ENCODE measurements at regions not wholly inside any gene's neighbourhood (a gene's known extent, or its start where the extent isn't known, plus 50 kb on each side); places are given as distances from the start of the nearest gene placed in this dataset.

DNA sequence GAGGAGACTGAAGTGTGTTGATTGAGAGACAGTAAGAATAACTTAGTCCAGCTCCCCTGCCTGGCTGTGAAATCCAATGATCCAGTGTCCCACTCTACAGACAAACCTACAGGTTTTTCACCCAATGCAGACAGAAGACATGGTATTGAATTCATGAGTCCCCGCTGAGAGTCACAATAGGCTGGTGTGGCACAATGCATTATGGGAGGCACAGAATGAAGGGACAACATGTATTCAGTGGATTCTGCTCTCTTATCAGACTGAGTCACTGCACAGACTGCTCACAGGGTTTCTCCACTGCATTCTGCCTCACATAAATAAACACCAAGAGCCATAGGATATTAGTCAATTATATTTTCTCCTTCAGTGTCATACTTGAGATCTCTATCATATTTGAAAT is 55.2 kb upstream of the TOP3B start:
- DNase-seq = peak; percentile 64

DNA sequence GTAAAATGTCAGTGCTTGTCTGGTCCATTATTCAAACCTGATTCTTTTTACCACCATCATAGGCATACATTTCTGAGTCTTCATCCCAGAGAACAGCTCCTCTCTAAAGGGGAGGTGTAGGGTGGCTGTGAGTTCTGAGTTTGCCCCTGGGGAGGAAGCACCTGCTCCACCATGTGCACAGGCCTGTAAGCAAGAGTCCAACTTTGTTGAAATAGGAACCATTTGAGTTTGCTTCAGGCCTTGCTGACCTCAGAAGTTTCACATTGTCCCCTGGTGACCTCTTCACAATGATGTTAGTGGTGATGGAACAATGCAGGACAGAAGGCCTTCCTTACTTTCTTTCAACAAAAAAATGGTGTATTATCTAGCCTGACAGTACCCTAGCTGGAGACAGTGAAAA is 54.6 kb upstream of the TOP3B start:
- no peak for DNase-seq

GRCh38 chr22:22036588-22036987 is 54.0 kb upstream of the TOP3B start:
- no peak for DNase-seq

DNA sequence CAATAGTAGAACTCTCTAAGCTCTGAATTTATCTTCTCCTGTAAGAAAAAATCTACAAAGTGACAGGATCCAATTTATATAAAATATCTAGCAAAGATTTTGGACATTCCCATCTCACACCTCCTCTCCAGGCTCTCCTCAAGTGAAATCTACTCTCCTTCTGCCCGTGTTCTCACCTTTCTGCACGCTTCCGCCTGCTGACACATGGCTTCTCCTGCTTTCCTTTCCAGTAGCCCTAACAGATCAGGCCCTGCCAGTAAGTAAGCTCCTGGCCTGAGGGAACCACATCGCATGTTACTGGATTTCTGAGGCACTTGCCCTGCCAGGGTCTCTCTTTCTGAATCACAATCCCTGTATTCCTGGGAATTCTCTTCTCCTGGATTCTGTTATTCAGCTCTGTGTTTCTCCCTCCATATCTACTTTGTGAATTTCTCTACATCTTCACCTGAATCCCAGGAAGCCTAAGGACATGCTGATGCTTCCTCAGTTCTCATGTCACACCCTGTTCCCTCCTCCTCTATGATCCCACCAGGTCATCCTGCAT is 53.3 kb upstream of the TOP3B start:
- DNase-seq = no peak

DNA sequence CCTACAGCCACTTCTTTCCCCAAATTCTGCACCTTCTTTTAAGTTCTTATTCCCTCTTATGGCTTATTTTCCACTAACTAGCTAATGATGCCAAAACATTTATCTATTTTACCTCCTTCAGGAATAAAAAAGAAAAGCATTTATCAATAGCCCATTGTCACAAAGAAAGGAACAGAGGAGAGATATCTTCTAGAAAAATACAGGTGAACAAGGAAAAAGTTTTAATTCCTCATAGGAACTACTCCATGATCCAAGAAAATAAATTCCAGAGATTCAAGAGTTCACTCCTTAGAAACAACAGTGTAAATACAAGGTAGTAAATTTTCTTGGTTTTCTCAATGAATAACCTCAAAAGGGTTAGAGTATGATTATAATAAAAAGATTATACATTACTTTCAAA is 52.6 kb upstream of the TOP3B start:
- DNase-seq = no peak

DNA sequence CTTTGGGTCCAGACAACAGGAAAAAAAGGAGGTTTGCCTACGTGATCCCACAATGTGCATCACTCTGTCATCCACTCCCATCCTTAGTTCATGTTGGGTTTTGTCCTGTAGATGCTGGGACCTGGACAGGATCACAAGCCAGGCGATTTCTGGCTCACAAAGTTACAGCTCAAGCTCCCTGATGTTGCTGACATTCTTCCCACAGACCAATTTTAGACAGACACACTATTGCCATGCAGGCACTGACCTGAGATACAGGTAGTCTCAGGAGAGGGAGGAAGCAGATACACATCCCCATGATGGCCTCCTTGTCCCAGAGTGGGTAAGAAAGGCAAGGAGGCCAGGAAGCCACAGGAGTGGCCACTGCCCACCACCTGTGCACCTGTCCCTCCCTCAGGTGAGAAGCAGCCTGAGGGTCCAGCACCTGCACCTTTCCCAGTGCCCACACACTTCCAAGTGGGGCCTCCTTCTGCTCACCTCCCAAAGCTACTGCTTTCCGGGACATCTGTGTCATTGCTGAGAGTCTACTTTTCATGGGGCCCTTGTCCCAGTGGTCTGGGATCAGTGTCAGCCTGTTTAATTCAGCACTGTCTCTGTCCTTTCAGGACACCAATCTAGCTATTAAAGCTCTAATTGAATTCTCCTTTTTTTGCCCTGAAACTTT is 52.0 kb upstream of the TOP3B start:
- DNase-seq = no peak

- no peak for DNase-seq
Measured at GRCh38 chr22:22033803-22034468, 51.3 kb upstream of the TOP3B start.

GRCh38 chr22:22032906-22033802 is 50.6 kb upstream of the TOP3B start:
- no peak for DNase-seq

DNA sequence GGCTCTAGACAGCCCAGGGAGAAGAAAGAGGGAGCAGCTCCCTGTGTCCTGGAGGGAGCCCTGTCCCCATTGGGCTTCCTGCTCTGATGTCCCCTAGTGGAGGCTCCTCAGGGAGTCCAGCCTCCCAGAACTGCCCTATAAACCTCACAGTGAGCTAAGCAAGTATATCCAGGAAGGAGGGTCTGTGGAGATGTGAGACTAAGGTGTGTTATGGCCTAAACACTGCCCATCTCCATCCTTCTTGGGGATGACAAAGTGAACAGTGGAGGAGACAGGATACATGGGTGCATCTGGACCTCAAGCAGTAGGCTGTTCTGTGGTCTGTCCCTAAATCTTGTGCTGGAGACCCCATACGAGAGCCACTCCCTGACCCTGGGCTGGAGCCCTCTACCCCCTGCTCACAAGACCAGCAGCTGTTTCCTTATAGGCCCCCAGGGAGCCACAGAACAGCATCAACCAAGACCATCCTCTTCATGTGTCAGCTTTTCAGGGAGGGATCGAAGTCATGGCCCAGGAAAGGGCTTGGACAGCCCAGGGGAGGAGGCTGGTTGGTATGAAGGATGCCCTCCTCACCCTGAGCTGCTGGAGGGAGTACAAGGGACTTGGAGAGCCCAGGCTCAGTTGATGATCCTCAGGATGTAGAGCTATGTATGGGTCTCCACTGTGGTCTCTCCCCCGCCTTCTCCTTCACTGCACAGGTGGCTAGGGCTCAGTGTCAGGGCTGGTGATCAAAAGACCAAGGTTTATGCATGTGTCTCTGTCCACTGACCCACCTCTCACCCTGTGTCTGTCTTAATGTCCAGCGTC is 49.7 kb upstream of the TOP3B start:
- DNase-seq = no peak
